HCT116 (cell line): ENCODE measurements at regions not wholly inside any gene's neighbourhood (a gene's known extent, or its start where the extent isn't known, plus 50 kb on each side); places are given as distances from the start of the nearest gene placed in this dataset.

Source experiments
- ATAC-seq: fragments of 200-7000 bp; cut with Tn5 transposase; 2 replicates; pipeline ENCODE4 v1.9.1; 2020; ENCODE audit warnings: mild to moderate bottlenecking, moderate library complexity
- BruUV-seq: library from RNA; stranded (reverse); fragments of 400-500 nt; replicated peaks from 2 replicates; lab custom pipeline; 2021; lab: Mats Ljungman, UMichigan
- CTCF ChIA-PET: fragments of 300-600 bp; sonication (Branson Sonifier 250); formaldehyde crosslinking; loops from one replicate; lab custom pipeline; 2021; ENCODE audit warnings: antibody characterized with exemption; lab: Charles Lee
- POLR2A ChIA-PET: fragments of 300-600, 350-600 bp; sonication (Branson Sonifier 250); formaldehyde crosslinking; loops from one replicate; lab custom pipeline; 2021; ENCODE audit warnings: antibody characterized with exemption; lab: Charles Lee
- RAD21 ChIA-PET, 2 experiments: fragments of 300-600 bp; sonication (Branson Sonifier 250); formaldehyde crosslinking; loops; one replicate each; lab custom pipeline; 2023; ENCODE audit warnings: low total read pairs in 2 of 2; ENCODE audit not compliant: uncharacterized antibody in 2 of 2, unreplicated experiment in 2 of 2, low non-redundant PET in 1 of 2; lab: Charles Lee
- DNase-seq: peaks from one replicate; pipeline ENCODE4 v3.0.0-alpha.2; 2010; ENCODE audit warnings: low read depth, low spot score
- H2AFZ ChIP-seq: fragments of 200-600 bp; shearing (Covaris generic), sonication (generic); 2 replicates; pipeline ENCODE4 v1.6.1; 2017; ENCODE audit warnings: low read depth, mixed run types, mixed read lengths, antibody characterized with exemption, low read length; ENCODE audit not compliant: poor library complexity, severe bottlenecking
- H3K27ac ChIP-seq: 2 replicates; pipeline ENCODE4 v1.5.1; 2012; ENCODE audit warnings: low read depth, low read length
- H3K27me3 ChIP-seq: fragments of 200-600 bp; sonication (generic); 2 replicates; pipeline ENCODE4 v1.6.1; 2016; ENCODE audit warnings: mixed run types, low read length, mixed read lengths; ENCODE audit not compliant: insufficient read depth
- H3K36me3 ChIP-seq, 2 experiments: fragments of 200-500 bp in 1 of 2; fragments of 200-600 bp in 1 of 2; sonication (Bioruptor generic) in 1 of 2; sonication (generic) in 1 of 2; 2 replicates each; pipeline versions ENCODE4 v1.5.1 to v1.6.1; 2014 to 2016; ENCODE audit warnings: low read length in 2 of 2, inconsistent platforms in 1 of 2, mixed read lengths in 1 of 2, mixed run types in 1 of 2; ENCODE audit not compliant: insufficient read depth in 2 of 2, control insufficient read depth in 1 of 2
- H3K4me1 ChIP-seq, 2 experiments: fragments of 200-600 bp in 1 of 2; sonication (generic) in 1 of 2; 2 replicates each; pipeline versions ENCODE4 v1.5.1 to v1.6.1; 2012 to 2017; ENCODE audit warnings: low read length in 2 of 2, inconsistent platforms in 1 of 2, mild to moderate bottlenecking in 1 of 2, mixed read lengths in 1 of 2, mixed run types in 1 of 2, moderate library complexity in 1 of 2; ENCODE audit not compliant: insufficient read depth in 2 of 2, control insufficient read depth in 1 of 2
- H3K4me2 ChIP-seq: fragments of 200-600 bp; sonication (generic); 2 replicates; pipeline ENCODE4 v1.6.1; 2017; ENCODE audit warnings: mixed run types, low read length, mixed read lengths
- H3K4me3 ChIP-seq, 2 experiments: fragments of 200-600 bp in 1 of 2; sonication (generic) in 1 of 2; replicated peaks in 1 of 2; 2 replicates each; pipeline ENCODE4 v1.5.1; 2011 to 2016; ENCODE audit warnings: low read length in 2 of 2, control low read depth in 1 of 2, low read depth in 1 of 2, mild to moderate bottlenecking in 1 of 2, mixed read lengths in 1 of 2, mixed run types in 1 of 2
- H3K79me2 ChIP-seq: fragments of 200-600 bp; sonication (generic); 2 replicates; pipeline ENCODE4 v1.6.1; 2017; ENCODE audit warnings: mild to moderate bottlenecking, mixed run types, low read length, moderate library complexity, mixed read lengths; ENCODE audit not compliant: insufficient read depth
- H3K9ac ChIP-seq: fragments of 200-600 bp; sonication (generic); 2 replicates; pipeline ENCODE4 v1.6.1; 2016; ENCODE audit warnings: low read length, mixed read lengths
- H3K9me2 ChIP-seq: fragments of 200-600 bp; sonication (generic), shearing (Covaris generic); 2 replicates; pipeline ENCODE4 v1.6.1; 2017; ENCODE audit warnings: mixed run types, mild to moderate bottlenecking, moderate library complexity; ENCODE audit not compliant: insufficient read depth
- H3K9me3 ChIP-seq, 2 experiments: fragments of 200-500 bp in 1 of 2; fragments of 200-600 bp in 1 of 2; sonication (Bioruptor generic) in 1 of 2; sonication (generic) in 1 of 2; 2 replicates each; pipeline ENCODE4 v1.6.1; 2014 to 2017; ENCODE audit warnings: low read length in 2 of 2, mixed read lengths in 2 of 2, inconsistent platforms in 1 of 2, low read depth in 1 of 2, mild to moderate bottlenecking in 1 of 2, mixed run types in 1 of 2, moderate library complexity in 1 of 2; ENCODE audit not compliant: control insufficient read depth in 1 of 2, insufficient read depth in 1 of 2
- H4K20me1 ChIP-seq: fragments of 200-600 bp; sonication (generic), shearing (Covaris generic); 2 replicates; pipeline ENCODE4 v1.6.1; 2017; ENCODE audit warnings: mixed run types, mild to moderate bottlenecking, moderate library complexity; ENCODE audit not compliant: insufficient read depth
- CBX3 ChIP-seq: IDR thresholded peaks from 2 replicates; pipeline ENCODE4 v1.6.1; 2012; ENCODE audit warnings: low read depth
- CTCF ChIP-seq, 3 experiments: fragments of 200-600 bp in 1 of 3; sonication (generic) in 1 of 3; IDR thresholded peaks in 2 of 3; conservative IDR thresholded peaks in 1 of 3; 2 replicates each; pipeline ENCODE4 v1.5.1; 2012 to 2017; ENCODE audit warnings: low read depth in 2 of 3, low read length in 2 of 3, antibody characterized with exemption in 1 of 3, borderline replicate concordance in 1 of 3, control low read depth in 1 of 3, mild to moderate bottlenecking in 1 of 3, mixed read lengths in 1 of 3, mixed run types in 1 of 3, moderate library complexity in 1 of 3; ENCODE audit not compliant: insufficient read depth in 1 of 3
- EGR1 ChIP-seq: IDR thresholded peaks from 2 replicates; pipeline ENCODE4 v1.6.1; 2012; ENCODE audit warnings: low read depth
- ELF1 ChIP-seq: IDR thresholded peaks from 2 replicates; pipeline ENCODE4 v1.6.1; 2012; ENCODE audit warnings: low read depth, borderline replicate concordance
- EZH2 ChIP-seq: fragments of 200-600 bp; sonication (generic); IDR thresholded peaks from 2 replicates; pipeline ENCODE4 v1.6.1; 2017; ENCODE audit warnings: antibody characterized with exemption, mixed run types
- FOSL1 ChIP-seq: IDR thresholded peaks from 2 replicates; pipeline ENCODE4 v1.6.1; 2012; ENCODE audit warnings: low read depth
- JUND ChIP-seq: IDR thresholded peaks from 2 replicates; pipeline ENCODE4 v1.6.1; 2012
- POLR2A ChIP-seq: IDR thresholded peaks from 2 replicates; pipeline ENCODE4 v1.7.0; 2011; ENCODE audit warnings: borderline replicate concordance; ENCODE audit not compliant: insufficient read depth, insufficient read length; ENCODE audit errors: extremely low read depth
- RAD21 ChIP-seq: IDR thresholded peaks from 2 replicates; pipeline ENCODE4 v1.6.1; 2012; ENCODE audit warnings: low read depth, mild to moderate bottlenecking
- REST ChIP-seq: IDR thresholded peaks from 2 replicates; pipeline ENCODE4 v1.6.1; 2012; ENCODE audit warnings: low read depth
- SIN3A ChIP-seq: IDR thresholded peaks from 2 replicates; pipeline ENCODE4 v1.6.1; 2012; ENCODE audit warnings: low read depth
- SP1 ChIP-seq: IDR thresholded peaks from 2 replicates; pipeline ENCODE4 v1.6.1; 2012; ENCODE audit warnings: low read depth
- YY1 ChIP-seq: IDR thresholded peaks from 2 replicates; pipeline ENCODE4 v1.6.1; 2011; ENCODE audit warnings: low read length, low read depth, moderate library complexity, mild to moderate bottlenecking; ENCODE audit not compliant: insufficient replicate concordance; ENCODE audit errors: extremely low read depth
- ZBTB33 ChIP-seq: IDR thresholded peaks from 2 replicates; pipeline ENCODE4 v1.6.1; 2011; ENCODE audit warnings: mild to moderate bottlenecking, low read length, moderate library complexity; ENCODE audit not compliant: insufficient replicate concordance; ENCODE audit errors: extremely low read depth
- ZFX ChIP-seq: fragments of 450-650 bp; IDR thresholded peaks from 2 replicates; pipeline ENCODE4 v1.6.1; 2017
- ZNF274 ChIP-seq: fragments of 200-500 bp; sonication (Bioruptor generic); IDR thresholded peaks from 2 replicates; pipeline ENCODE4 v1.6.1; 2014; ENCODE audit warnings: mild to moderate bottlenecking, low read depth, low read length, inconsistent platforms
- intact Hi-C: fragments of 100-400 bp; cut with micrococcal nuclease; formaldehyde crosslinking; loops from 2 replicates; pipeline ENCODE4 v1.10.0; 2022

GRCh38 chr13:76720416-76720815 is 165.8 kb downstream of the KCTD12 start:
- no TSS peak for BruUV-seq

More at GRCh38 chr13:76720416-76720815, 165.8 kb downstream of the KCTD12 start:
- no peaks in the 10 kb centered on the region for H4K20me1 ChIP-seq
- ChIA-PET CTCF (no interaction called here), POLR2A (no interaction called here), RAD21 (no interaction called here)
- DNase-seq (no peak), ATAC-seq (no peak)
- no peaks in the 10 kb centered on the region for H3K79me2 ChIP-seq
- no peak overlapping the region for H3K9ac ChIP-seq
- H3K4me3 ChIP-seq: no peak overlapping the region
- H3K36me3 ChIP-seq: no peaks in the 10 kb centered on the region
- TF ChIP-seq ZFX (no peak), EZH2 (no peak), ELF1 (no peak), SIN3A (no peak), POLR2A (no peak), CBX3 (no peak), RAD21 (no peak), CTCF (IDR thresholded peaks at IDR 0.05 in 2 of 3, conservative IDR thresholded peaks at IDR 0.05 in 1 of 3; ENCODE audit: borderline replicate concordance in 1 of 3, insufficient read depth in 1 of 3, low read depth in 2 of 3, low read length in 2 of 3) (no peak), FOSL1 (no peak), JUND (no peak), ZNF274 (no peak), EGR1 (no peak), ZBTB33 (no peak), REST (no peak), YY1 (no peak), SP1 (no peak)
- intact Hi-C loops: no loop called here
- no peak overlapping the region for H3K4me2 ChIP-seq
- H2AFZ ChIP-seq: no peak overlapping the region
- no peak overlapping the region for H3K27ac ChIP-seq
- no peaks in the 10 kb centered on the region for H3K9me3 ChIP-seq
- no peaks in the 10 kb centered on the region for H3K9me2 ChIP-seq
- H3K4me1 ChIP-seq: no peaks in the 10 kb centered on the region; a peak in 1 of 4 replicates
- no peaks in the 10 kb centered on the region for H3K27me3 ChIP-seq
